Activated T-helper 1 cell treated with anti-CD3 and anti-CD28 coated beads, Interleukin-2, amount 50 U/mL, for 16 hours (primary cell): ENCODE measurements at regions not wholly inside any gene's neighbourhood (a gene's known extent, or its start where the extent isn't known, plus 50 kb on each side); places are given as distances from the start of the nearest gene placed in this dataset.
"Not testable (repeated sequence)": the region's sequence is repeated elsewhere in the genome, so short reads cannot be mapped to it uniquely, and the experiment has no call there.

Experiments used
- DNase-seq, 2 donors: peaks; one replicate each; pipeline ENCODE4 v3.0.0-alpha.2; 2020; ENCODE audit warnings: low read depth in 1 of 2, low spot score in 1 of 2

GRCh38 chr20:57093766-57094165, 172.7 kb downstream of the BMP7 start:
- DNase-seq = no peak

- no peak for DNase-seq
Observed at GRCh38 chr20:57094252-57094891, 172.1 kb downstream of the BMP7 start.

DNA sequence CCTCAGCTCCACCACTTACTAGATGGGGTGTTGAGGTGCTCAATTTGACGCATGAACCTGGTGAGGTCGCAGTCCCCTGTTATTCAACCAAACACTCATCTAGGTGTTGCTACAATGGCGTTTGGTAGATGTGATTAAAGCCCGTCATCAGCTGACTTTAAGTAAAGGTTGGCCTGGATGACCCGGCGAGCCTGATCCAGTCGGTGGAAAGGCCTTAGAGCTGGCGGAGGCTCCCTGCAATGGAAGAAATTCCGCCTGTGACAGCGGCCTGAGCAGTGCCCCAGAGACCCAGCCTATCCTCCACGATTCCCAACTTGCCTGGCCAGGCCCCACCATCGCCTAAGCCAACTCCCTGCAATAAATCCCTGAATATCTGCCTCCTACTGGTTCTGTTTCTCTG, 171.4 kb downstream of the BMP7 start:
- no peak for DNase-seq

DNA sequence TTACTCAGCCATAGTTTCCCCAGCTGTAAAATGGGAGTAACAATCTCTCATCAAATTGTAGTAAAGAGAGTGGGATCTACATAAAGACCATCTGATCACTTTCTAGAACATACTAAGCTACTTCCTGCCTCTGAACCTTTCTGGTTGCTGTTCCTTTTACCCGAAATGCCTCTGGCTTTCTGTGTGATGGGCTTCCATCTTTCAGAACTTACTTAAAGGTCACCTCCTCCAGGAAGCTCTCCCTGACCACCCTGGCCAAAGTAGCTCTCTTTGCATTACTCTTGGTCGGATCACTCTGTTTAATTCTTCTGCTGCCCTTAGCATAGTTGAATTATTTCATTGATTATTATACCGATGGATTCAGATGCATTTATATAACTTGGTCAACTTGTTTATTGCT, 171.0 kb downstream of the BMP7 start:
- DNase-seq = no peak

DNA sequence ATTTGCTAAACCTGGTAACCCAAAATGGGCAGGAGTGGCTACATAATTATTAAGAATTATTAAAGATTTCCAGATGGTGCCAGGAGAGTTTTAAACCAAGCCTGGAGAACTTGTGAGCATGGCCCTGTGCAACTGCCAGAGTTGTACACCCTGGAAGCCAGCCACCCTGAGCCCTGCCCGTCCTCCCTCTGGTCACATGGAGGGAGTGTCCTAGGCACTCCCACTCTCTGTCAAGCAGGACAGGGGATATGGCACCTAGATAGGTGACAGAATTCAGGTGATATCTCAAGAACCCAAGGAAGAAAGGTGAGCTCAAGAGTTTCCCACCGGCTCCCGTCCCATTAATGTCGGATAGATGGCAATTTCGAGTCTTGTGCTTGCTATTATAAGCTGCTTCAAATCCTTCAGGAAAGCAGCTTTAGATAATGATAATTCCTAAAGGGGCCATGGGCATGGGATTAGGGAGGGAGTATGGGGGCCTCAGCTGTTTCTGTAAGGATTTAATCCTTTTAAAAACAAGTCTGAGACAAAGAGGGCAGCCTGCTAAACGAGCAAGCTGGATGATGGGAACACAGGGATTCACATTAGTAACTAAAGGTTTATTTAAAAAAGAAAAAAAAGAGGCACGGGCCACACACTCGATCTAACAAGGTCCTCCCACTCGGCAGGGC, 169.1 kb downstream of the BMP7 start:
- no peak for DNase-seq

DNA sequence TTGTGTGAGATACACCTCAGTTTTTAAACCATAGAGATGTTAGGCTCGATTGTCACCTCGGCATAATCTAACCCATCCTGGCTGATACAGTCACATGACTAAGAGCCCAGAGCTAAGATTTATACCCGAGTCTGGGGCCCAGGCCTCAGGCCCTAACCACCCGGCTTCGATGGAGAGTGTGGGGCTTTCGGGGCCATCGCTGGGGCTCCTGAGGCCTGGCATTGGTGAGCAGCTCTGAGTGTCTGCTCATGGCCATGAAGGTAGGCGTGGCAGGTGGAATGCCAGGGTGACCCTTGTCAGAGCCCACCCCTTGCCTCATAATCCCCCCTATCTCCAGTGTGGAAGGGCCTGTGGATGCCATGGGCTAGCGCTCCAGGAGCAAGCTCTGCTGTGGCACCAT, 164.3 kb downstream of the BMP7 start:
- DNase-seq = no peak

- no peak for DNase-seq
Observed at GRCh38 chr20:57102566-57102965, 163.9 kb downstream of the BMP7 start.

GRCh38 chr20:57103146-57103800, 163.2 kb downstream of the BMP7 start:
- no peak for DNase-seq

- DNase-seq = no peak
Observed at GRCh38 chr20:57104113-57104512, 162.3 kb downstream of the BMP7 start.

DNA sequence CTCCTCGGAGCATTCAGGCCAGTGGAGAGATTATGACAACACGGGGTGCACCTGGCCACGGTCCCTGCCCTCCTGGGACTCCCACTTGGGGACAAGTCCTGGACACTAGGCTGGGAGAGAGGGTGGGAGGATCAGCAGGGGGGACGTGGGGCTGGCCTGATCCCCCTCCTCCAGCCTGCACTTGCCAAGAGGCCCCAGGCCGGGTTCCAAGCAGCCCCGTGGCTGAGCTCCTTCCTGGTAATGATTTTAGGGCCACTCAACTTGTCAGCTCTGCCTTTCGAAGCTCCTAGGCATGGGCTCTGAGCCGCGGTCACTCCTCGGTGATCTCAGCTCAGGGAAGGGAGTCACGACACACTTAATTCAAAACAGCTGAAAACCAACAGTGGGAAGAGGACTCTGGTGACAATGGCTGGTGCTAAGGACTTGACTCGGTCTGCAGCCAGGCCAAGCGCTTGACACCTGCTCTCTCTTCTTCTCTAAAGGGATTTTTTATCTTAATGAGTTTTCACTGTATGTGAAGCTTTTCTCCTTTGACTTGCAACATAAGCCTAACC, 161.7 kb downstream of the BMP7 start:
- DNase-seq = no peak

DNA sequence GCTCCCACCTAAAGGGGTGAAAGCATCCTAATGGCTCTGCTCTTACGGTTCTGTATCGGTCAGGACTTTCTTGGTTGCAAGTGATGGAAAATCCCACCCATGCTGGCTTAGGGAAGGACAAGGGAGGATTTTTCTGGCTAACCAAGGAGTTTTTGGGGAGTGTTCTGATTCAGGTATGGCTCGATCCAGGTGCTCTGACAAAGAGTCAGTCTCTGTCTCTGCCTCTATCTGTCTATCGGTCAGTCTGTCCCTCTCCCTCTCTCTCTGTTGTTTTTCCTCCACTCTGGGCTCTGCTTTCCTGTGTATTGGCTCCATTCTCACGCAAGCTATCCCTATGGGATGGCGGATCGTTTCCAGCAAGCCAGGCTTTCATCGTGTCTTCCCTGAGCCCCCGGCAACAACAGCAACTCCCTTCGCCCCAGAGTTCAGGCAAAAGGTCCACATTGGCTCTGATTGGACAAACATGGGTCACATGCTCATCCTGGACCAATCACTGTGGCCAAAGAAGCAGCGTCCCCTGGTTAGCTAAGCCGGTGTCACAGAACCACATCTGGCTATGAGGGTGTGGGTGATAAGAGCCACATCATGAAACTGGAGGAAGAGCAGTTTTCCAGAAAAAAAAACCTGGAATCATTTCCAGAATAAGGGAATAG, 160.3 kb downstream of the BMP7 start:
- no peak for DNase-seq

GRCh38 chr20:57106692-57107091, 159.7 kb downstream of the BMP7 start:
- DNase-seq = no peak

- no peak for DNase-seq
Observed at GRCh38 chr20:57107208-57107607, 159.2 kb downstream of the BMP7 start.

- DNase-seq = no peak
Observed at GRCh38 chr20:57108218-57108617, 158.2 kb downstream of the BMP7 start.

GRCh38 chr20:57108742-57109570, 157.5 kb downstream of the BMP7 start:
- no peak for DNase-seq

DNA sequence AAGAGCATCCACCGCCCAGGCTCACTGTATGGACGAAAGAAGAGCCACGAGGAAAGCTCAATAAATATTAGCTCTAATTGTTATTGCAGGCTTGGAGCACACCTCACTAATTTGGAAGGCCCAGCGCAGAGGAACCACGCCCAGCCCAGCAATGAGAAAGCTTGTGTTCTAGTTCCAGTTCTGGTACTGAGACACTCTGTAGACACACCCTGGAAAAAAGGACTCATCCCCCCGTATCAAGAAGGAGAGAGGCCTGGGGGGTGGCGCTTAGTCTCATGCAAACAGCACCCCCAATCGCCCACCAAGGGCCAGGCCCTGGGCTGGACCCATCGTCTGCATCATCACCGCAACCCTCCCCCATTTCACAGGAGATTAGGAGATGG, 156.9 kb downstream of the BMP7 start:
- DNase-seq = no peak

DNA sequence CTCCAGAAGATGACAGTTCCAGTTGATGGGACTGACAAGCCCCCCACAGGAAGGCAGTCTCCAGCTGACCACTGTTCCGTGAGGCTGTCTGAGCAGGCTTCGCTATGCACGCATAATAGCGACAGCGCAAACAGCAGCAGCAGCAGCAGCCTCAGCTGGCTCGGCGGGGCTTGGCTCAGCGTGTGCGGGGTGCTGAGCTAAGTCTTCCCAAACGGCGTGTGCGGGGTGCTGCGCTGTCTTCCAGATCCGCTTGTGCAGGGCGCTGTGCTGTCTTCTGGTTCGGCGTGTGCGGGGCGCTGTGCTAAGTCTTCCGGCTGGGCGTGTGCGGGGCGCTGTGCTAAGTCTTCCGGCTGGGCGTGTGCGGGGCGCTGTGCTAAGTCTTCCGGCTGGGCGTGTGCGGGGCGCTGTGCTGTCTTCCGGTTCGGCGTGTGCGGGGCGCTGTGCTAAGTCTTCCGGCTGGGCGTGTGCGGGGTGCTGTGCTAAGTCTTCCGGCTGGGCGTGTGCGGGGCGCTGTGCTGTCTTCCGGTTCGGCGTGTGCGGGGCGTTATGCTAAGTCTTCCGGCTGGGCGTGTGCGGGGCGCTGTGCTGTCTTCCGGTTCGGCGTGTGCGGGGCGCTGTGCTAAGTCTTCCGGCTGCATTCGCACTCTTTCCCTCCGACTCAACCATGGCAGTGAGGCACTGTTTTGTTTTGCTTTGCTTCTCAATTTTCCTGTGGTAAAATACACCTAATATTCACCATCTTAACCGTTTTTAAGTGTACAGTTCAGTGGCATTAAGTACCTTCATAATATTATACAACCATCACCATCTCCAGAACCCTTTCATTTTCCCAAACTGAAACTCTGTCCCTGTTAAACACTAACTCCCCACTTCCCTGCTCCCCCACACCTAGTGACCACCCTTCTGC, 156.1 kb downstream of the BMP7 start:
- not testable (repeated sequence) for DNase-seq

- no peak for DNase-seq
Observed at GRCh38 chr20:57111028-57111373, 155.4 kb downstream of the BMP7 start.

- DNase-seq = no peak
Observed at GRCh38 chr20:57112448-57112847, 154.0 kb downstream of the BMP7 start.
